Liver (tissue), 7 donors: ENCODE measurements at regions not wholly inside any gene's neighbourhood (a gene's known extent, or its start where the extent isn't known, plus 50 kb on each side); places are given as distances from the start of the nearest gene placed in this dataset.

Source experiments
- DNase-seq: peaks from one replicate; pipeline ENCODE4 v3.0.0-alpha.2; 2017; ENCODE audit warnings: low spot score
- H3K27ac ChIP-seq, 2 donors: one replicate each; pipeline ENCODE4 v1.7.0; 2013; ENCODE audit warnings: inconsistent platforms in 2 of 2, low read length in 2 of 2, control low read depth in 1 of 2, low read depth in 1 of 2, mild to moderate bottlenecking in 1 of 2
- H3K27me3 ChIP-seq, 4 donors: one replicate each; pipeline versions ENCODE4 v1.6.1 to v1.7.0; 2013; ENCODE audit warnings: low read length in 3 of 4, inconsistent platforms in 1 of 4, mild to moderate bottlenecking in 1 of 4, moderate library complexity in 1 of 4; ENCODE audit not compliant: control insufficient read depth in 4 of 4, insufficient read depth in 4 of 4
- H3K36me3 ChIP-seq, 4 donors: one replicate each; pipeline versions ENCODE4 v1.6.1 to v1.7.0; 2013; ENCODE audit warnings: low read length in 3 of 4, mild to moderate bottlenecking in 3 of 4, low read depth in 1 of 4, moderate library complexity in 1 of 4; ENCODE audit not compliant: control insufficient read depth in 4 of 4, insufficient read depth in 3 of 4
- H3K4me1 ChIP-seq, 4 donors: one replicate each; pipeline versions ENCODE4 v1.6.1 to v1.7.0; 2013; ENCODE audit warnings: low read length in 3 of 4, mild to moderate bottlenecking in 3 of 4, moderate library complexity in 1 of 4; ENCODE audit not compliant: control insufficient read depth in 4 of 4, insufficient read depth in 4 of 4
- H3K4me3 ChIP-seq, 3 donors: one replicate each; pipeline versions ENCODE4 v1.6.1 to v1.7.0; 2013; ENCODE audit warnings: low read length in 3 of 3, control low read depth in 1 of 3, low read depth in 1 of 3, mild to moderate bottlenecking in 1 of 3
- H3K9ac ChIP-seq, 2 donors: one replicate each; pipeline ENCODE4 v1.7.0; 2013; ENCODE audit warnings: low read length in 2 of 2, mild to moderate bottlenecking in 2 of 2, moderate library complexity in 2 of 2, control low read depth in 1 of 2, low read depth in 1 of 2
- H3K9me3 ChIP-seq, 4 donors: one replicate each; pipeline versions ENCODE4 v1.6.1 to v1.7.0; 2013; ENCODE audit warnings: low read length in 3 of 4; ENCODE audit not compliant: control insufficient read depth in 4 of 4
- EGR1 ChIP-seq, 2 donors: IDR thresholded peaks; 2 replicates each; pipeline ENCODE4 v1.6.1; 2016 to 2018; ENCODE audit warnings: antibody characterized with exemption in 2 of 2, low read depth in 2 of 2
- FOXA1 ChIP-seq: IDR thresholded peaks from 2 replicates; pipeline ENCODE4 v1.6.1; 2016; ENCODE audit warnings: antibody characterized with exemption
- FOXA2 ChIP-seq: IDR thresholded peaks from 2 replicates; pipeline ENCODE4 v1.6.1; 2016; ENCODE audit warnings: antibody characterized with exemption
- GABPA ChIP-seq, 2 donors: IDR thresholded peaks in 1 of 2; conservative IDR thresholded peaks in 1 of 2; 2 replicates each; pipeline ENCODE4 v1.6.1; 2016; ENCODE audit warnings: antibody characterized with exemption in 2 of 2, mild to moderate bottlenecking in 1 of 2, moderate library complexity in 1 of 2
- HNF4A ChIP-seq, 2 donors: conservative IDR thresholded peaks; 2 replicates each; pipeline ENCODE4 v1.6.1; 2016; ENCODE audit warnings: antibody characterized with exemption in 2 of 2, mild to moderate bottlenecking in 2 of 2
- RAD21 ChIP-seq, 2 donors: IDR thresholded peaks; 2 replicates each; pipeline ENCODE4 v1.6.1; 2016; ENCODE audit warnings: antibody characterized with exemption in 2 of 2, mild to moderate bottlenecking in 2 of 2
- RXRA ChIP-seq, 2 donors: IDR thresholded peaks; 2 replicates each; pipeline ENCODE4 v1.6.1; 2017 to 2018; ENCODE audit warnings: antibody characterized with exemption in 2 of 2, mild to moderate bottlenecking in 1 of 2
- SP1 ChIP-seq: IDR thresholded peaks from 2 replicates; pipeline ENCODE4 v1.6.1; 2018; ENCODE audit warnings: antibody characterized with exemption, mild to moderate bottlenecking
- TAF1 ChIP-seq: conservative IDR thresholded peaks from 2 replicates; pipeline ENCODE4 v1.6.1; 2016; ENCODE audit warnings: antibody characterized with exemption, mild to moderate bottlenecking
- YY1 ChIP-seq: IDR thresholded peaks from 2 replicates; pipeline ENCODE4 v1.6.1; 2016; ENCODE audit warnings: antibody characterized with exemption, mild to moderate bottlenecking
- WGBS: extraction: QIAGEN DNeasy Blood & Tissue Kit; methylation state at CpG from one replicate; pipeline ENCODE4 v1.1.7; 2013; 5-methylcytosine and 5-hydroxymethylcytosine counted together
- TF ChIP-seq, protein P1 (sequence below): IDR thresholded peaks from 2 replicates; pipeline ENCODE4 v1.6.1; 2016; ENCODE audit warnings: antibody characterized with exemption
- donor health status: healthy.
- donor health status: healthy.
- donor health status: healthy.
- donor health status: healthy.

DNA sequence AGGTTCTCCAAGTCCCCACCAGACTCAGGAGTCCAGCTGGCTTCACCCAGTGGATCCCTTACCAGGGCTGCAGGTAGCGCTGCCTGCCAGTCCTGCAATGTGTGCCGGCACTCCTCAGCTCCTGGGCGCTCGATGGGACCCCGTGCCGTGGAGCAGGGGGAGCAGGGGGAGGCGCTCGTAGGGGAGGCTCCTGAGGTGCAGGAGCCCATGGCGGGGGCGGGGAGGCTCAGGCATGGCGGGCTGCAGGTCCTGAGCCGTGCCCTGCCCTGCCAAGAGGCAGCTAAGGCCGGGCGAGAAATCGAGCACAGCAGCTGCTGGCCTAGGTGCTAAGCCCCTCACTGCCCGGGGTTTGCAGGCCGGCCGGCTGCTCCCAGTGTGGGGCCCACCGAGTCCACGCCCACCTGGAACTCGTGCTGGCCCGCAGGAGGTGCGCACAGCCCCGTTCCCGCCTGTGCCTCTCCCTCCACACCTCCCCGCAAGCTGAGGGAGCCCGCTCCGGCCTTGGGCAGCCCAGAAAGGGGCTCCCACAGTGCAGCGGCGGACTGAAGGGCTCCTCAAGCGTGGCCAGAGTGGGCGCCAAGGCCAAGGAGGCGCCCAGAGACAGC is 792.9 kb upstream of the CCDC179 start:
- no peak for TF ChIP-seq EGR1 (IDR thresholded peaks at IDR 0.05; ENCODE audit: low read depth in 2 of 2)
- TF ChIP-seq FOXA1: no peak
- no peak for TF ChIP-seq TAF1
- TF ChIP-seq HNF4A (conservative IDR thresholded peaks at IDR 0.05): no peak
- TF ChIP-seq SP1: no peak
- no peak overlapping the region for H3K27ac ChIP-seq
- no peaks in the 10 kb centered on the region for H3K27me3 ChIP-seq
- no peak overlapping the region for H3K4me3 ChIP-seq
- no peak overlapping the region for H3K9ac ChIP-seq
- no peak for DNase-seq
- no peaks in the 10 kb centered on the region for H3K9me3 ChIP-seq
- H3K4me1 ChIP-seq: no peaks in the 10 kb centered on the region
- 90% methylated on average over 33 of the region's 33 CpGs for WGBS
- no peaks in the 10 kb centered on the region for H3K36me3 ChIP-seq

- WGBS: 63% methylated on average over 1 of the region's 1 CpG
- no peak overlapping the region for H3K9ac ChIP-seq
Observed at GRCh38 chr11:23668324-23668723, 808.0 kb upstream of the CCDC179 start.

DNA sequence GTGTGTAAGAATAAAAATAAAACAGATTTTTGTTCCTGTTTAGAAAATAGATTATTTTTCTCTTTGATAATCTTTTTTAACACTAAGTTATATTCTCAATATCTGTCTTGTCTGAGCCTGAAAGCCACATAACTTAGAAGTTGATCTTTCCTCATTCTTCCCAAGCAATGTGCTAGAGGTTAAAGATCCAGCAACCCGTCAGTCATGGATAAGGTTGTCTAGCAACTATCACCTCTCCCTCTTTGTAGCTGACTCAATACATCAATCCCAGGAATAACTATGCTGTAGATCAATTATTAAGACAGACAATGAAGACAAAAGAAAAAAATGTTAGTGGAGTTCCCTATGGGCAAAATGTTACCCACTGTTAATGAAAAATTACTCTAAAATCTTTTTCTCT is 813.1 kb upstream of the CCDC179 start:
- Histone ChIP-seq H3K4me3 (no peak overlapping the region), H3K36me3 (no peaks in the 10 kb centered on the region), H3K27ac (no peak overlapping the region), H3K27me3 (no peaks in the 10 kb centered on the region), H3K4me1 (no peaks in the 10 kb centered on the region), H3K9ac (no peak overlapping the region), H3K9me3 (no peaks in the 10 kb centered on the region)
- no peak for DNase-seq
- no peak for TF ChIP-seq RXRA (IDR thresholded peaks at IDR 0.05)
- 47% methylated on average over 1 of the region's 1 CpG for WGBS

More at GRCh38 chr11:23668324-23668723, 808.0 kb upstream of the CCDC179 start:
- no peak overlapping the region for H3K27ac ChIP-seq
- H3K9me3 ChIP-seq: peaks cover 0 to 4% (median 0%) of the 10 kb centered on the region in 4 donors
- no peak for DNase-seq
- no peaks in the 10 kb centered on the region for H3K36me3 ChIP-seq
- no peak overlapping the region for H3K4me3 ChIP-seq
- TF ChIP-seq GABPA (IDR thresholded peaks at IDR 0.05 in 1 of 2, conservative IDR thresholded peaks at IDR 0.05 in 1 of 2) (no peak), FOXA2 (no peak), TAF1 (no peak), RXRA (IDR thresholded peaks at IDR 0.05) (no peak), YY1 (no peak)
- TF ChIP-seq, protein P1, sequence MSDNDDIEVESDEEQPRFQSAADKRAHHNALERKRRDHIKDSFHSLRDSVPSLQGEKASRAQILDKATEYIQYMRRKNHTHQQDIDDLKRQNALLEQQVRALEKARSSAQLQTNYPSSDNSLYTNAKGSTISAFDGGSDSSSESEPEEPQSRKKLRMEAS: no peak
- no peaks in the 10 kb centered on the region for H3K4me1 ChIP-seq
- H3K27me3 ChIP-seq: peaks cover 0 to 2% (median 0%) of the 10 kb centered on the region in 4 donors

- H3K9me3 ChIP-seq: no peaks in the 10 kb centered on the region
- no peak overlapping the region for H3K9ac ChIP-seq
- TF ChIP-seq SP1 (no peak), EGR1 (IDR thresholded peaks at IDR 0.05; ENCODE audit: low read depth in 2 of 2) (no peak), HNF4A (conservative IDR thresholded peaks at IDR 0.05) (no peak), RAD21 (IDR thresholded peaks at IDR 0.05) (no peak)
Observed at GRCh38 chr11:23674866-23675265, 814.6 kb upstream of the CCDC179 start.

More at GRCh38 chr11:23674866-23675265, 814.6 kb upstream of the CCDC179 start:
- no peak for DNase-seq
- Histone ChIP-seq H3K27me3 (no peaks in the 10 kb centered on the region), H3K4me1 (no peaks in the 10 kb centered on the region), H3K4me3 (no peak overlapping the region), H3K36me3 (no peaks in the 10 kb centered on the region), H3K27ac (no peak overlapping the region)
